Breast epithelium (tissue), 4 donors: ENCODE measurements at regions not wholly inside any gene's neighbourhood (a gene's known extent, or its start where the extent isn't known, plus 50 kb on each side); places are given as distances from the start of the nearest gene placed in this dataset.
A peak's percentile ranks its signal among the peaks of the same experiment; 100 is the strongest.

Experiments
- DNase-seq, 2 donors: peaks; one replicate each; pipeline ENCODE4 v3.0.0-alpha.2; 2019; ENCODE audit warnings: low spot score in 2 of 2
- H3K27ac ChIP-seq, 2 donors: fragments of 200-600 bp; sonication (generic) in 1 of 2; one replicate each; pipeline ENCODE4 v1.5.1; 2016 to 2019; ENCODE audit warnings: mild to moderate bottlenecking in 1 of 2
- H3K27me3 ChIP-seq, 2 donors: fragments of 200-600 bp; sonication (generic) in 1 of 2; one replicate each; pipeline versions ENCODE4 v1.5.1 to v1.6.0; 2017 to 2019; ENCODE audit warnings: control low read depth in 1 of 2, mild to moderate bottlenecking in 1 of 2
- H3K36me3 ChIP-seq: fragments of 200-600 bp; one replicate; pipeline ENCODE4 v1.5.1; 2019
- H3K4me1 ChIP-seq, 2 donors: fragments of 200-600 bp; sonication (generic); one replicate each; pipeline ENCODE4 v1.5.1; 2016 to 2019; ENCODE audit warnings: control low read depth in 1 of 2
- H3K4me3 ChIP-seq, 3 donors: fragments of 200-600 bp; sonication (generic); 1 replicate in 2 of 3; 2 replicates in 1 of 3; pipeline ENCODE4 v1.5.1; 2016 to 2019; ENCODE audit warnings: mild to moderate bottlenecking in 3 of 3, moderate library complexity in 2 of 3
- H3K9me3 ChIP-seq, 2 donors: fragments of 200-600 bp; sonication (generic) in 1 of 2; one replicate each; pipeline ENCODE4 v1.5.1; 2016 to 2019; ENCODE audit warnings: control low read depth in 1 of 2
- POLR2A ChIP-seq: fragments of 450-650 bp; IDR thresholded peaks from one replicate; pipeline ENCODE4 v1.6.1; 2016; ENCODE audit warnings: antibody characterized with exemption, mild to moderate bottlenecking, moderate library complexity
- POLR2AphosphoS5 ChIP-seq, 3 donors: sonication (generic); formaldehyde crosslinking; IDR thresholded peaks; one replicate each; pipeline ENCODE4 v1.6.1; 2017; ENCODE audit warnings: antibody characterized with exemption in 3 of 3
- intact Hi-C: fragments of 100-400 bp; cut with DNase I; formaldehyde crosslinking; loops from one replicate; pipeline ENCODE4 v1.15.1; 2023; ENCODE audit warnings: low total_unique reads
- TF ChIP-seq, protein P1 (sequence below), 3 donors: fragments of 450-650 bp; IDR thresholded peaks; one replicate each; pipeline ENCODE4 v1.5.1; 2016 to 2017; ENCODE audit warnings: antibody characterized with exemption in 3 of 3, mild to moderate bottlenecking in 3 of 3, moderate library complexity in 3 of 3

GRCh38 chrX:13939741-13940597 is 89.7 kb downstream of the GEMIN8 start:
- Histone ChIP-seq H3K27ac (peak overlapping the region in 1 of 2 donors; percentile 61), H3K4me1 (no peaks in the 10 kb centered on the region), H3K9me3 (no peaks in the 10 kb centered on the region), H3K36me3 (no peaks in the 10 kb centered on the region), H3K4me3 (no peak overlapping the region), H3K27me3 (peaks cover 2 to 60% of the 10 kb centered on the region in 2 donors)
- intact Hi-C loops: no loop called here
- no peak for DNase-seq
- TF ChIP-seq POLR2A (no peak), POLR2AphosphoS5 (IDR thresholded peaks at IDR 0.05) (no peak)
- TF ChIP-seq, protein P1, sequence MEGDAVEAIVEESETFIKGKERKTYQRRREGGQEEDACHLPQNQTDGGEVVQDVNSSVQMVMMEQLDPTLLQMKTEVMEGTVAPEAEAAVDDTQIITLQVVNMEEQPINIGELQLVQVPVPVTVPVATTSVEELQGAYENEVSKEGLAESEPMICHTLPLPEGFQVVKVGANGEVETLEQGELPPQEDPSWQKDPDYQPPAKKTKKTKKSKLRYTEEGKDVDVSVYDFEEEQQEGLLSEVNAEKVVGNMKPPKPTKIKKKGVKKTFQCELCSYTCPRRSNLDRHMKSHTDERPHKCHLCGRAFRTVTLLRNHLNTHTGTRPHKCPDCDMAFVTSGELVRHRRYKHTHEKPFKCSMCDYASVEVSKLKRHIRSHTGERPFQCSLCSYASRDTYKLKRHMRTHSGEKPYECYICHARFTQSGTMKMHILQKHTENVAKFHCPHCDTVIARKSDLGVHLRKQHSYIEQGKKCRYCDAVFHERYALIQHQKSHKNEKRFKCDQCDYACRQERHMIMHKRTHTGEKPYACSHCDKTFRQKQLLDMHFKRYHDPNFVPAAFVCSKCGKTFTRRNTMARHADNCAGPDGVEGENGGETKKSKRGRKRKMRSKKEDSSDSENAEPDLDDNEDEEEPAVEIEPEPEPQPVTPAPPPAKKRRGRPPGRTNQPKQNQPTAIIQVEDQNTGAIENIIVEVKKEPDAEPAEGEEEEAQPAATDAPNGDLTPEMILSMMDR (IDR thresholded peaks at IDR 0.05): no peak

DNA sequence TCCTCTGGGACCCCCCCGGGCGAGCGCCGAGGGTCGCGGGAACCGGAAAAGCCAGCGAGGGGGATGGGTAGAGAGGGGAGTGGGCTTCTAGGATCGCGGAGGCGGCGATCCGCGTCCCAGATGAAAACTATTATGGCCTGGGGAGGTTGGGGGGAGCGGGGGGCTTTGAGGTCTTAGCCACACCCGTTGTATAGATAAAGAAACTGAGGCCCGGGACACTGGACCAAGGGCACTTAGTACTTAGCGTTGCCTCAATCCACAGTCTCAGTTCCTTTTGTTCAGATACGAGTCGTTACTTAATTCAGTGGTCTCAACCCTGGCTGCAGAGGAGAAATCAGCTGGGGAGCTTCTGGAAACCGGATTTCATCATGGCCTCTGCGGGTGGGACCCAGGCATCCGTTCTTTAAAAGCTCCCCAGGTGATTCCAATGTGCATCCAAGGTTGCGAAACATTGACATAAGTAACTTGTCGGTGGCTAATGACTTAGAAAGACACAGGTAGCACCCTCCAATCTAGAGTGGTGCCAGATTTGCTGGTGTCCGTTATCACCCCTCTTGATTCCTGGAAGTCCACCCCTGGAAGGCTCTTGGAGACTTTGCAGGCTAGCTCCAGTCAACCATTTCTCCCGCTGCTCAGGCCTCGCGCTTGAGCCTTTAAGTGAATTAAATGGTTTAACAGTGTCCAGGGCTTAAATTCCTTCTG is 90.7 kb downstream of the GEMIN8 start:
- Histone ChIP-seq H3K27ac (peak overlapping the region; percentile 61 to 66), H3K4me3 (peak overlapping the region; percentile 47 to 69 (median 63)), H3K27me3 (peaks cover 2 to 54% of the 10 kb centered on the region in 2 donors), H3K9me3 (no peaks in the 10 kb centered on the region), H3K4me1 (no peaks in the 10 kb centered on the region), H3K36me3 (no peaks in the 10 kb centered on the region)
- no peak for TF ChIP-seq POLR2A
- DNase-seq: no peak
- intact Hi-C loops: no loop called here

DNA sequence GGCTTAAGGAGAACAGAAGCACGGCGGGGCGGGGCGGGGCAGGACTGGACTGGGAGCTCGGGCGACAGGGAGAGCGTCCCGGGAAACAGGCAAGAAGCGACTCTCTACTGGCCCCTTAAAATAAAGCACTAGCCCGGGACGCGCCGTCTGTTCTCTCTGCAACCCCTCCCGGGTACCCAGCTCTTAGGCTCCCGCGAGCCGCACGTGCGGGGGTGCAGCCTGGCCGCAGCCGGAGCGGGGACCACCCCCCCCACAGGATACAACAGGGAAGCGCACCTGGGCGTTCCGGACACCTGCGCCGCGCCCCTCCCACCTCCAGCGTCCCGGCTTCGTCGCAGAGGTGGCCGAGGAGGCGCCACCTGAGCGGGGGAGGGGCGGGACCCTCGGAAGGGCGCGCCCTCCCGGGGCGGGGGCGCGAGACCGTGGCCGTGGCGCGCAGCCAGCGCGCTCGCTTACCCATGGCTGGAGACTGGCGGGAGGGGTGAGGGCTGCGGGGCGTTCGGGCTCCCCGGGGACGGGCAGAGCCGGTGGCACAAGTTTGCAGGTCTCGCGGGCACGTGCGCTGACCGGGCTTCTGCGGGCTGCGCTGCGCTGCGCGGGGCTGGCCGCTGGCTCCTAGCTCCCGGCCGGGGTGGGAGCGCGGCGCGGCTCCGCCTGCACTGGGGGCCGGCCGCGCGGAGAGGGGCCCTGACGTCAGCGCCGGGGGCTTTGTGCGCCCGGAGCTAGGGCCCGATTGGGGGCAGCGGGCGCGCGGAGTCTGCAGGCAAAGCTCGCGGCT is 91.5 kb downstream of the GEMIN8 start:
- TF ChIP-seq, protein P1 (IDR thresholded peaks at IDR 0.05): no peak
- no peak for TF ChIP-seq POLR2A
- no peak for TF ChIP-seq POLR2AphosphoS5 (IDR thresholded peaks at IDR 0.05)
- intact Hi-C loops: no loop called here
- Histone ChIP-seq H3K4me3 (peak overlapping the region; percentile 47 to 69 (median 63)), H3K27me3 (peaks cover 2 to 53% of the 10 kb centered on the region in 2 donors), H3K36me3 (no peaks in the 10 kb centered on the region), H3K27ac (peak overlapping the region; percentile 61 to 66), H3K4me1 (no peaks in the 10 kb centered on the region), H3K9me3 (no peaks in the 10 kb centered on the region)
- peak in 1 of 2 donors; percentile 48 for DNase-seq

DNA sequence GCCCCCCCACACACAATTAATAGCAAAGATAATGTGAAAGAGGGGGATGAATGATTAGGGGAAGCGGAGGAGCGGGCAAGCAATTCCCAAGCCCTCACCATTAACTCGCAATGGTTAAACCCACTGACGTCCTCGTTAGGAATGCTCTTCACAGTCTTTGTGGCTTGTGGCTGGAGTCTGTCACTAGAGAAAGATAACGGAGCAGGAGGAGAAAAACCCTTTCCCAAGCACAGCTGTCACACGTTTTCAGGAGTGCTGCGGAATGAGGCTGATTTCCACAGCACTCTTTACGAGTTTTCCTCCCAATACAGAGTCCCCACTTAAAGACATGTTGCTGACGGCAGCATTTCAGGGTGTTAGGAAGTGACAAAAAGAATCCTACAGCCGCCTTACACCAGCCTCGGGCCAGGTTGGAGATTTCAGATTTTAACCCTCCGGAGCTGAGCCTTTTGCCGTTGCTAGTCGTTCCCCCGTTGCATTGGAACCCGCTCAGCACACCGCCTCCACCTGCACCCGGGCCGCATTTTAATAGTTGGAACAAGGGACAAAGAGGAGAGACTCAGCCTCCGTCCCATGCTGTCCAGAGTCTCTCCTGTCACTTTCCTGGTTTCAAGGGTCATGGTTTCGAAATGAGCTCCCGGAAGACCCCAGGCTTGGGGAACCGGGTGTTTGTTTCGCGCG is 92.2 kb downstream of the GEMIN8 start:
- Histone ChIP-seq H3K27ac (peak overlapping the region; percentile 61 to 66), H3K4me1 (no peaks in the 10 kb centered on the region), H3K27me3 (peaks cover 2 to 53% of the 10 kb centered on the region in 2 donors), H3K4me3 (peak overlapping the region; percentile 47 to 69 (median 63)), H3K9me3 (no peaks in the 10 kb centered on the region), H3K36me3 (no peaks in the 10 kb centered on the region)
- no peak for DNase-seq
- intact Hi-C loops: no loop called here
- TF ChIP-seq POLR2AphosphoS5 (IDR thresholded peaks at IDR 0.05): no peak
- TF ChIP-seq POLR2A: no peak
- TF ChIP-seq, protein P1 (IDR thresholded peaks at IDR 0.05): no peak
